ENCODE measurements at regions not wholly inside any gene's neighbourhood (a gene's known extent, or its start where the extent isn't known, plus 50 kb on each side); places are given as distances from the start of the nearest gene placed in this dataset.

DNA sequence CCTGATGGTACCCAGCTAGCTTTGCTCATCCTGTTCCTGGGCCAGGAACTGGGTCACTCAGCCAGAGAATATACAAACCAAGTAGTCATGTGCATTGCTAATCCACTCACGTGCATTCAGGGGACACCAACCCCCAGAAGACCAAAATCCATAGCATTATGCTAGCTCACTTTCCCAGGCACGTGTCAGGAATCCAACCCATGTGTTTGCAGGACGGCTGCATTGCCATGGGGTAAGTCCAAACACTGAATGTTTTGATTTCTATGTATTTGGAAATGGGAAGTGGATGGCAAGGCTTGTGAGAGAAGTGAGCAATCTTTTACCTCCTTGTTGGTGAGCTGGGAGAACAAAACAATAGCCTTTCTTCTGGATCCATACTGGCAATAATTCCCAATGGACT is 87.1 kb upstream of the FOXN3 start:
- Histone ChIP-seq H3K27me3 (ENCODE audit: insufficient read depth, low read depth, low read length) (no peaks in the 10 kb centered on the region), H3K4me3 (ENCODE audit: low read length) (no peak overlapping the region), H3K79me2 (replicated peaks; ENCODE audit: insufficient read depth, low read length) (no peaks in the 10 kb centered on the region), H3K27ac (ENCODE audit: low read length) (no peak overlapping the region), H3K4me2 (ENCODE audit: low read length) (no peak overlapping the region), H2AFZ (ENCODE audit: low read depth, low read length) (no peak overlapping the region), H3K9me2 (ENCODE audit: insufficient read depth, low read length) (no peaks in the 10 kb centered on the region), H3K9ac (ENCODE audit: low read length) (no peak overlapping the region), H3K9me3 (ENCODE audit: low read length) (no peaks in the 10 kb centered on the region), H3K36me3 (ENCODE audit: insufficient read depth, low read length) (no peaks in the 10 kb centered on the region), H3F3A (ENCODE audit: insufficient read depth, low read length, poor library complexity, severe bottlenecking) (no peaks in the 10 kb centered on the region), H4K20me1 (ENCODE audit: insufficient read depth) (no peaks in the 10 kb centered on the region)
- TF ChIP-seq POLR2AphosphoS5 (IDR thresholded peaks at IDR 0.05): no peak
- no peak for TF ChIP-seq TAF1 (IDR thresholded peaks at IDR 0.05; ENCODE audit: low read depth)
- TF ChIP-seq MXI1 (conservative IDR thresholded peaks at IDR 0.05; ENCODE audit: poor library complexity, severe bottlenecking): no peak
- TF ChIP-seq SMC3 (conservative IDR thresholded peaks at IDR 0.05; ENCODE audit: poor library complexity): no peak
- TF ChIP-seq RAD21 (conservative IDR thresholded peaks at IDR 0.05): no peak
- TF ChIP-seq, protein P1, sequence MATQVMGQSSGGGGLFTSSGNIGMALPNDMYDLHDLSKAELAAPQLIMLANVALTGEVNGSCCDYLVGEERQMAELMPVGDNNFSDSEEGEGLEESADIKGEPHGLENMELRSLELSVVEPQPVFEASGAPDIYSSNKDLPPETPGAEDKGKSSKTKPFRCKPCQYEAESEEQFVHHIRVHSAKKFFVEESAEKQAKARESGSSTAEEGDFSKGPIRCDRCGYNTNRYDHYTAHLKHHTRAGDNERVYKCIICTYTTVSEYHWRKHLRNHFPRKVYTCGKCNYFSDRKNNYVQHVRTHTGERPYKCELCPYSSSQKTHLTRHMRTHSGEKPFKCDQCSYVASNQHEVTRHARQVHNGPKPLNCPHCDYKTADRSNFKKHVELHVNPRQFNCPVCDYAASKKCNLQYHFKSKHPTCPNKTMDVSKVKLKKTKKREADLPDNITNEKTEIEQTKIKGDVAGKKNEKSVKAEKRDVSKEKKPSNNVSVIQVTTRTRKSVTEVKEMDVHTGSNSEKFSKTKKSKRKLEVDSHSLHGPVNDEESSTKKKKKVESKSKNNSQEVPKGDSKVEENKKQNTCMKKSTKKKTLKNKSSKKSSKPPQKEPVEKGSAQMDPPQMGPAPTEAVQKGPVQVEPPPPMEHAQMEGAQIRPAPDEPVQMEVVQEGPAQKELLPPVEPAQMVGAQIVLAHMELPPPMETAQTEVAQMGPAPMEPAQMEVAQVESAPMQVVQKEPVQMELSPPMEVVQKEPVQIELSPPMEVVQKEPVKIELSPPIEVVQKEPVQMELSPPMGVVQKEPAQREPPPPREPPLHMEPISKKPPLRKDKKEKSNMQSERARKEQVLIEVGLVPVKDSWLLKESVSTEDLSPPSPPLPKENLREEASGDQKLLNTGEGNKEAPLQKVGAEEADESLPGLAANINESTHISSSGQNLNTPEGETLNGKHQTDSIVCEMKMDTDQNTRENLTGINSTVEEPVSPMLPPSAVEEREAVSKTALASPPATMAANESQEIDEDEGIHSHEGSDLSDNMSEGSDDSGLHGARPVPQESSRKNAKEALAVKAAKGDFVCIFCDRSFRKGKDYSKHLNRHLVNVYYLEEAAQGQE (IDR thresholded peaks at IDR 0.05; ENCODE audit: borderline replicate concordance): no peak
- no peak for TF ChIP-seq EZH2 (IDR thresholded peaks at IDR 0.05; ENCODE audit: borderline replicate concordance, insufficient read depth, low read length, poor library complexity, severe bottlenecking)
- TF ChIP-seq EP300 (conservative IDR thresholded peaks at IDR 0.05; ENCODE audit: poor library complexity, severe bottlenecking): no peak
- no peak for TF ChIP-seq CTCF (IDR thresholded peaks at IDR 0.05; ENCODE audit: poor library complexity, severe bottlenecking)

DNA sequence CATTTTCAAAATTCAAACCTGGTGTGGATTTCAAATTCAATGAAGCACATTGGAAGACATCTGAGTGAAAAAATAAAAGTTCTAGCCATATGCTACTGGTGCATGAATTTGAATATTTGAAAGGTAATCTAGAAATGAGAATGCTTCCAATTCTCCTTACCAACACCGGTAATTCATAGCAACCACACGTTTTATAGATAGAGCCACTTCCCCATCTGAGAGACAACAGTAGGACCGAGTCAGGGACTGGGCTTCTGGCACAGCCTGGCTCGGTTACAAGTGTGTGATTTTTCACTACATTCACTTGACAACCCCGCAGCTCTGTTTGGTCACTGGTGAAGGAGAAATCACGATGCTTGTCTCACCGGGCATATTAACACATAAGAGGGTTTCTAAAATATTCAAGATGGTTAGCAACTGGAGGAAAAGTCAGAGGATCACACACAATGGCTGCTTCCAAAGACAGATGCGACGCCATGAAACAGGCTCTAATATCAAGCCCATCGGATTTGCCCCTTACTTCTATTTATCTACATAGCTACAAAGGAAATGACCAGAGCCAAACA is 86.5 kb upstream of the FOXN3 start:
- Histone ChIP-seq H3K27ac (ENCODE audit: low read length) (no peak overlapping the region), H3K4me3 (ENCODE audit: low read length) (no peak overlapping the region), H2AFZ (ENCODE audit: low read depth, low read length) (no peak overlapping the region), H3K9me2 (ENCODE audit: insufficient read depth, low read length) (no peaks in the 10 kb centered on the region), H3K36me3 (ENCODE audit: insufficient read depth, low read length) (no peaks in the 10 kb centered on the region), H3F3A (ENCODE audit: insufficient read depth, low read length, poor library complexity, severe bottlenecking) (no peaks in the 10 kb centered on the region), H4K20me1 (ENCODE audit: insufficient read depth) (no peaks in the 10 kb centered on the region), H3K4me2 (ENCODE audit: low read length) (no peak overlapping the region), H3K9me3 (ENCODE audit: low read length) (no peaks in the 10 kb centered on the region), H3K79me2 (replicated peaks; ENCODE audit: insufficient read depth, low read length) (no peaks in the 10 kb centered on the region), H3K9ac (ENCODE audit: low read length) (no peak overlapping the region), H3K27me3 (ENCODE audit: insufficient read depth, low read depth, low read length) (no peaks in the 10 kb centered on the region)
- TF ChIP-seq, protein P1 (IDR thresholded peaks at IDR 0.05; ENCODE audit: borderline replicate concordance): no peak
- TF ChIP-seq EP300 (conservative IDR thresholded peaks at IDR 0.05; ENCODE audit: poor library complexity, severe bottlenecking) (no peak), POLR2AphosphoS5 (IDR thresholded peaks at IDR 0.05) (no peak), EZH2 (IDR thresholded peaks at IDR 0.05; ENCODE audit: borderline replicate concordance, insufficient read depth, low read length, poor library complexity, severe bottlenecking) (no peak), TAF1 (IDR thresholded peaks at IDR 0.05; ENCODE audit: low read depth) (no peak), SMC3 (conservative IDR thresholded peaks at IDR 0.05; ENCODE audit: poor library complexity) (no peak), CTCF (IDR thresholded peaks at IDR 0.05; ENCODE audit: poor library complexity, severe bottlenecking) (no peak), RAD21 (conservative IDR thresholded peaks at IDR 0.05) (no peak), MXI1 (conservative IDR thresholded peaks at IDR 0.05; ENCODE audit: poor library complexity, severe bottlenecking) (no peak)

Data from neural cell (in vitro differentiated cells).